ENCODE measurements at regions not wholly inside any gene's neighbourhood (a gene's known extent, or its start where the extent isn't known, plus 50 kb on each side); places are given as distances from the start of the nearest gene placed in this dataset.

DNA sequence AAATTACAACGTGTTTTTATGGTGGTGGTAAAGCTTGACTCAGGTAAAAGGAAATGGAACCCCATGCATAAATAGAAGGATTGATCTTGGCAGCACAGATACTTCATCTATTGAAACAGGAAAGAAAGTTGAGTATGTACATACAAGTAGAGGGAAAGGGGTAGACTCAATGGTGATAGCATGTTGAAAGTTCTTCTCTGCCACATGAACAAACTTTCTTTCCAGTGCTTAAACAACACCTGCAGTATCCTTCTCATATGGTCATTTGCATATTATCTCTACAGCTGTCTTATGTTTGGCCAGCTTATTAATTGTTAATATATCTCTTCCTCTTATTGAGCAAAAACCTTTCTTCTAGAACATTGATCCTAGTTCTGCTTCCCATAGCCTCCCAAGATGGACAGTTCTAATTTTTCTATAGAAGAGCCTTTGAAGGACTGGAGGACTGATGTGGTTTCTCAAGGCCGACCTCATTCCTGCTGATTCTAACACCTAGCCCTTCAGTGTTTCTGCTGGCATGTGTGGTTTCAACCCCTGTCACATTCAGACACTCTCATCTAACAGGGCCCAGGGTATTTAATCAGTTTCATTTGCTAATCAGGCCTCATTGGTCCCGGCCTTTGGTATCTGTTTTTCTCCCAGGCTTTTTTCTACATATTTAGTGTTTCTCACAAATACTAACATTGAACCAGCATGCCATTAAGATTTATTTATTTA, 108.1 kb upstream of the SPRY1 start:
- no peak for DNase-seq

DNA sequence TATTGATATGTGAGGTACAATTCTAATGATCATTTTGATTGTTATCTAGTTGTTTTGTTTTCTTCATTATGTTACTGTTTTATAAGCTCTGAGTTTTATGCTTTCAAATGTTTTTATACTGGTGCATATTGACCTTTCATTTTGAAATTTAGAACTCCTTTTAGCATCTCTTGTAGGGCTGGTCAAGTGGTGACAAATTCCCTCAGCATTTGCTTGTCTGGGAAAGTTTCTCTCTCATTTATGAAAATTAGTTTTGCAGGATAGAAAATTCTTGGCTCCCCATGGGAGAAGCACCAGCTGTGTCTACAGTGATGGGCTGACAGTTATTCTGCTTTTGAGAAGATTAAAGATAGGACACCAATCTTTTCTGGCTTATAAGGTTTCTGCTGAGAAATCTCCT, 105.3 kb upstream of the SPRY1 start:
- DNase-seq, result no peak

DNA sequence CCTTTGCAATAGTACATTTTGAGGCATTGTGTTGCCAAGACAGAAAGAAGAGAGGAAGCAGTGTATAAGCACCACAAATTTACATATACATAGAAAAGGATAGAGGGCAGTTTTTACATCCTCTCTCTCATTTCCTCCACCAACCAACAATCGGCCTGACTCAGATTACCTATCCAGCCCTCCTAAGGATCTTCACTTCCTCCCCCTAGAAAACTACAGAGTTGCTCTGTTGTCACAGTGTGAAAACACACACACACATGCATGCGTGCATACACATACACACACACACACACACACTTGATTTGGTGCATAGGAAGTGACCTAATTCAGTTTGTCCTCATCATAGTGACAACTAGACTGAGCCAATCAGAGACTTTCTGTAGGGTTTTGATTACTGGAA, 98.8 kb upstream of the SPRY1 start:
- DNase-seq, result no peak

DNA sequence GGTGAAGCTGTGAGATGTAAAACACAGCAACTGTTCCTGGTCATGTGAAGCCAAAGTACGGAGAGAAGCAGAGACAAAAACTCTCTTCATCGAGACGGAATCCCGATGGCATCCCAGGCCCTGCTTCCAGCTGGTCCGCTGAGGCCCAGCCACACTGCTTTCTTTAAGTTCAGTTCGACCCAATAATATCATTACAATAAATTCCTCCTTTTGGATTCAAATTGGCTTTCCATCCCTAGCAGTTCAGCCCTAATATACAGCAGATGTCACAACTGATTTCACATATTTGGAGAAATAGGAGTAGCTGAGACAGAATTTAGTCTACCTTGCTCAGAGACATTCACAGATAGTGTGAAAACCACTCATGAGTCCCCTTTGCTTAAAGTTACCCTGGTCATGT, 98.3 kb upstream of the SPRY1 start:
- no peak for DNase-seq

DNA sequence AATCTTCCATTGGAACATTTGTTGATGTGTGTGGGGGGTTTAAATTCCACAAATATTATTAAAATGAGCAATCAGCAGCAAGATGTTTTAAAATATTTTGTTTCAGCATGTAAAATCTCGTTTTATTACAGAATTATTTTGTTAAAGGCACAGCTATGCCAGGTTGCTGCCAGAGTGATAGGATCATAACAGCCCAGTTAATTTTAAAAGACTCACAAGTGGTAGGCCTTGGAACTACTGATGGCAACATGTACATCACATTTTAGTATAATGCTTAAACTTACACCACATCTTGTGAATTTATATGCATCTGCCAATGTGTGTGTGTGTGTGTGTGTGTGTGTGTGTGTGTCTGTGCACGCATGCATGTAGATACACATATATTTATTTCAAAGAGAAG, 97.8 kb upstream of the SPRY1 start:
- DNase-seq, result no peak

DNA sequence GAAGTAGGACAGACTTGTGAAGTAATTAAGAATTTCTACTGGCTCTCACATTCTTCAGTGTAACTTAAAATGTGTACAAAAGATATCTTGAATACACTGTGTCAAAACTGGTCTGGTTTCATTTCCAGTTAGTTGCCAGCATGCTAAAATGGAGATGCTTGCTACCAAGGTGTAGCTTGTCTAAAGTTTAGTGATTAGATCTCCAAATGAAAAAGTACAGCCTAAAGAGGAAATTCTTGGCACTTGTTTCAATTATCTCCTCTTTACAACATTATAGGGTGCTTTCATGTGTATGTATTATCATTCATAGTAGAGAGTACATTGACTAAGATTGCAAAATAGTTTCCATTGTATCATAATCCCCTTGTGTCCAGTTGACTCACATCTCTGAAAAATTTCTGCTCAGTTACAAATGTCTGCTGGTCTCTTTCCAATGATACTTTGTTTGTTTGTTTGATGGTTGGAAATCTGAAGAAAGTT, 97.3 kb upstream of the SPRY1 start:
- DNase-seq, result no peak

DNA sequence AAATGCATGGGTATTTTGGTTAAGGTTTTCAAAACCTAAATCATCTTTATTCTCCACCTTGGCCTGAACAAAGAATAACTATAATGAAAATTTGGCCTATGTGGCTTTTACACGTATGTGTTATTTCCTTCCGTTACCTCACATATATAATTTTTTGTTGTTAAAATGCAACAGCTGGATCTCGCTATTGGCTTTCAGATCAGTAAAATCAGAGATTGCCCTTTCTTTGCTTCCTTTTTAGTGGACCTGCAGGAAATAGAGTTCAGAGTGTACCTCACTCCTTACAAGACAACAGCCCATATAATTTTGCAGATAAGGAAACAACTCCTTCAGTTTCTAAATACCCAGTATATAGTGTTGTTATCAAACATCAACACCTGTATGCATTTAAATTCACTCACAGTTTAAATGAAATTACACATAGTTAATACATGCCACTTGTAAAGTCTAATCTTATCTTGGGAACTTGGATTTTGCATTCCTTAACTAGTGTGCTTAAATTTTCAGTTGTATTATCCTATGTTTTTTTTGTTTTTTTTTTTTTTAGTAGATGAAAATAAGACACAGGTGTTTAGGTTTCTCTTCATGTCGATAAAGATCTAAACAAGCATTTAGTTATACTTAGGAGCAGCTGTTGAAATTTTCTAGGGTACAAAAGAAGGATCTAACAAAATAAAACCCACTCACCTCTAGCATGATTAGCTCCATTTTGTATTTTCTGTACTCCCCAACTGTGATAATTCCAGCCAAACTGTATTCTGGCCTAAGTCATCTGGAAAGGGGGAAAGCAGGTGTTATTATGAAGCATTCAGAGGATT, 96.2 kb upstream of the SPRY1 start:
- no peak for DNase-seq

DNA sequence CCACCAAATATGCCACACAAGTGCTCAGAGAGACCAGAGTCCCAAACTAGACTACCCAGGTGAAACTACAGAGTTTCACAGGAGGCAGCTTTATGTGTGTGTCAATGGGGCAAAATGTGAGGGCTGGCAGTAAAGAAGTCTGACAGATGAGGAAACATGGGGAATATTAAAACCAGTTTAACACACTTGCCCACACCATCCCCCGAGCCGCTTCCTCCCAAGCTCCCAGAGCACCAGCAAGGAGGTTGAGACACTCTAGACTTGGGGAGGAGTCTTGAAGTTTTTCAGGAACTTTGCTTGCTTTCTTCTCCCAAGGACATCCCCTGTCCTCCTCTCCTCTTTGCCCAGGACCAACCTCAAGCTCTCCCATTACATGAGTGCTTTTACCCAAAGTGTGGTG, 94.7 kb upstream of the SPRY1 start:
- no peak for DNase-seq

DNA sequence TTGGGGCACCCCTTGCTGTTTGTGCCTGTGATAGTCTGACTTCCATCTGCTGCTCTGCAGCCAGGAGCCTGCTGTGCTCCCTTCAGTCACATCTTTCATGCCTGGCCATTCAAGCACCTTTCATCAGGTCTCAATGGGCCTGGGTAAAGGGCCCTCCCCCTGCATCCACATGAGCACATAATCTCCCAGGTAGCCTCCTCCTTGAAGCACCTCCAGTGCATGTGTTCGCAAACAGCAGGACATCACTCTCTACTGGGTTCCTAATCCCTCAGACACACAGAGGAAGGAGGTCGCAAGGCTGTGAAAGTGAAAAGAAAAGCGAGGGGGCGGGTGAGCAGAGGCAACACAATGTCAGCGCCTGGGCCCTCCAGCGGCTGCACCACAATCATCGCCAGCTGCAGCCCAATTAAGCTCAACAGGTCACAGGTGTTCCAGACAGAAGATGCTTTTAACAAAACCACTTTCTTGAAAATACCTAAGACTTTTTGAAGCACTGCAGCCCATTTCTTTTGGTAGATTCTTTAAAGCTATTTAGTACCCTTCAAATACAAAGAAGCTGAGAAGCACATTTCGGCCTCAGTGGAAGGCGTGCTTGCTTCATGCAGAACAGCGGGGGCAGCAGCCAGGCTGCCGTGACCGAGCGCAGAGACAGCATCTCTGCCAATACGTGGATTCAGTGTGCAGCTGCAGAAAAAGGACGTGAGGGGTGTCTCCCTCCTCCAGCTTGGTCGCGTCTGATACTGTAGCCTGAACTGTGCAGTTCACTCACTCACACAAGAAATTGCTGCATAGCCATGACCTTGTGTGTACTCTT, 92.2 kb upstream of the SPRY1 start:
- DNase-seq, result no peak

DNA sequence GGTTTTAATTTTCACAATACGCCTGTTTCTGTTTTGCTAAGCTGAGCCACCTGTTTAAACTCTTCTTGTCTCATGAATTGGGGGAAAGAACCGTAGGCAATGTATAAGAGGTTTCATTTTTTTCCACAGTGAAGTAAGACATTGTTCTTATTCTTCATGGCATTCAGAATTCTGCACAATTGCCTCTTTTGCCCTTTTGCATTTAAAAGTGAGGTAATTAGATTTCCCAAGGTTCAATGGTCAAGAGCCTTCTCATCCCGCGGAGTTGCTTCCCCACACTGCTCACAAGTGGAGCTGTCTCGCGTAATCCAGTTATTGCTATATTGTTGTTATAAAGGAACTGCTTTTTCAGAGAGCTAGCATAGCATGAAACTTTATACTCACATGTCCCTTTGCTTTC, 90.9 kb upstream of the SPRY1 start:
- no peak for DNase-seq

DNA sequence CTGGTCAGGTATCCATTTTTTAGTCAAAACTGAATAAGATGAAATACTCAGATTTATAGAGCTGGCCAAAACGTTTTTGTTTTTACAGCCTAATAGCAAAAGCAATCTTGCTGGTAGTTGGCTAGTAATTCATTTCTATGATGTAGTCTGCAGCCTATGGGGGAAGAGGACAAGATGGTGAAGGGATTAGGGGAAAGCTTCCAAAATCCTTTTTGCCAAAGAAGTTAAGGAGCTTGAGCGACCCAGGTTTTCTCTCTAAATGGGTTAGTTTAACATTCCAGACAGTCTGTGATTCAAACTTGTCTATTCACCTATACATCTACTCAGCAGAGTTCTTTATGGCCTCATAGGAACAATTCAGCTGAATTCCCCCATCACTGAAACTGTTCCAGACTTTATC, 89.8 kb upstream of the SPRY1 start:
- DNase-seq, result no peak

DNA sequence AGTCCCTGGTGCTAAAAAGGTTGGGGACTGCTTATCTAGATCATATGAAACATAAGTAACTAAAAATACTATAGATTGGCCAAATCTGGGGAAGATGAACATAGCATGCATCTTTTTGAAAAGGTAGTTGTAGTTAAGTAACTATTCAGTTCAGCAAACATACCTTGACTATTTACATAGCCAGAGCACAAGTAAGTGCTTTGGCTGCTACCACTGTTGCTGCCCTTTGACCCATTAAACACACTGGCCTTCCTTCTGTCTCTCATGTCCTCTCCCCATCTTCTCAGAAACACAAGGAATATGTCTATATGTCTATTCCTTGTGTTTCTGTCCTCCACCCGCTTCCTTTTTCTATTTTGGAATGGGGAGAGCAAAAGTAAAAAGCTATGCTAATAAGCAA, 87.9 kb upstream of the SPRY1 start:
- no peak for DNase-seq

DNA sequence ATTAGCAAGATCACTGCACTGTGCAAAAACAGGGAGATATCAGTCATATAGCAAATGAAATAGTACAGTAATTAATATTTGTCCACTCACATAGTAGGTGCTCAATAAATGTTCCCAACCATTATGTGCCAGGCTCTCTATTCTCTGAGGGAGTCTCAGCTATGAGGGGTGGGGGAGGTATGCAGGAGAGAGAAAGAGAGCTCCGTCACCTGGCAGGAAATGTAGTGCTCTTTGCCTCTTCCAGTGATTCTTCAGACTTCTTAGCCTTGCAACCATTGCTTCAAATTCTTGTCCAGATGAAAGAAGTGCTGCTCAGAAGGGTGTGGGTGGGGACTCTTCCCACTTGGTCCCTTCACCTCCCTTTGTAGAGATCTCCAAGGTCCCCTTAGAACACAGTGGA, 84.5 kb upstream of the SPRY1 start:
- no peak for DNase-seq

DNA sequence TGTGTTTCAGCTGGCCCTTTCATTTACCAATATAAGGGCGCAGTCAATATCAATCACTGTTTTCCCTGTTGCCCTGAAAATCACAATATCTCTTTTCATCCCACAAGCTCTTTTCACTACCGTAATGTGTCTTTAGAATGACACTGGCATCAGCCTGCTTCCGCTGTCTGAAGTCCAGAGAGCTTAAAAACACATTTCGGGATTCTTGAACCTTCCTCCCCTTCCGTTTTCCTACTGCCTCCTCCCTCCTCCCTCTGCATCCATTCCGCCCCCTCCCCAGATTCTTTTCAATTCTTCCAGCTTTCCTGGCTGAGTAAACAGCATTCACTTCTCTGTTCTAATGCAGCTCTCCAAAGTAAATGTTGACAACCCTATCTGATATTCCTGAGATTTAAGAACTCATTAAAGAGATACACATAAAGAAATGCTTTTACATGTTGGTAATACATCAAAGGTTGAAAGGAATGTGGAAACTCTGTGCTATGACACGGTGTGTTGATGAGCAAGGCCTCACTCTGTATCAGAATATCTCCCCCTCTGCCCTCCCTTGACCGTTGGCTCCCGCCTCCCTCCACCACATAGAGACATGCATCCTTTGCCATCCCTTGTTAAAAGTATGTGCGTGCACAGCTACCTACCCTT, 83.5 kb upstream of the SPRY1 start:
- DNase-seq, result no peak

DNA sequence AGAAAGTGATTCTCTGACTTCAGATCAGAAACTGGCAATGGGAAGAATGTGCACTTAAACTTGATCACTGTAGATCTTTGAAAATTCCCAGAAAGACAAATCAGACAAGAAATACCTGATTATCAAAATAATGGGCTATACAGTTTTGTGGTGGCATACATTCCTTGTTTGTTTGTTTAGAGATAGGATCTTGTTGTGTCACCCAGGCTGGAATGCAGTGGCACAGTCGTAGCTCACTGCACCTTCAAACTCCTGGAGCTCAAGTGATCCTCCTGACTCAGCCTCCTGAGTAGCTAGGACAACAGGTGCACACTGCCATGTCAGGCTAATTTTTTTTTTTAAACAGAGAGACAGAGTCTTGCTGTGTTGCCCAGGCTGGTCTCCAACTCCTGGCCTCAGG, 81.0 kb upstream of the SPRY1 start:
- no peak for DNase-seq

DNA sequence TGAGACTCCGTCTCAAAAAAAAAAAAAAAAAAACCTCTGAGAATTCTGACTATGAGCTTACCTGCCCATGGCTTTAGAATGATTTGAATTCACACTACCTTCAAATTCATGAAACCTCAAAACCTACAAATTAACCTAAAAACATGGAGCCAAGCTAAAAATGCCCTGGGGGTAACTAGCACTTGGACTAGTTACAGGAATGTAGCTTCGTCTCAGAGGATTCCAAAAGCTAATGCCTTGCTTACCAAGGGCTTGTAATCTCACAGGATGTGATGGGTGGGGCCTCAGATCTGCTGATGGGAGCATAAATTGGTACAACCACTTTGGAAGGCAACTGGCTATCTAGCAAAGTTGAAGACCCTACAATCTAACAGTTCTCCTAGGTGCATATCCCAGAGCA, 79.4 kb upstream of the SPRY1 start:
- no peak for DNase-seq

DNA sequence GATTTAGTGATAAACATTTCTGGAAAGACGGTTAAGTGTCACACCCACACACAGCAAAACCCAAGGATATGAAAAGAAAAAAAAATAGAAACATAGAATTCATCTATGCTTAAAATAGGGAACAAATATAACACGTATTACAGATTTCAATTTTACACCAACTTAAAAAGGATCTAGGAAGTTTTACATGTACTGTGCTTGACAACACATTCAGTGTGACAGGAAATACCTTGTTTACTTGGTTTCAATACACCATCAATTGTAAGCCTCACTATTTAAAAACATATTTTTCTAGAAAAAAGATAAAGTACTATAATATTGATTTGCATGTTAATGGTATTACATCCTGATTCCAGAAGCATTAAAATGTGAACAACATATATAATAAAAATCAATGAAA, 77.0 kb upstream of the SPRY1 start:
- no peak for DNase-seq

DNA sequence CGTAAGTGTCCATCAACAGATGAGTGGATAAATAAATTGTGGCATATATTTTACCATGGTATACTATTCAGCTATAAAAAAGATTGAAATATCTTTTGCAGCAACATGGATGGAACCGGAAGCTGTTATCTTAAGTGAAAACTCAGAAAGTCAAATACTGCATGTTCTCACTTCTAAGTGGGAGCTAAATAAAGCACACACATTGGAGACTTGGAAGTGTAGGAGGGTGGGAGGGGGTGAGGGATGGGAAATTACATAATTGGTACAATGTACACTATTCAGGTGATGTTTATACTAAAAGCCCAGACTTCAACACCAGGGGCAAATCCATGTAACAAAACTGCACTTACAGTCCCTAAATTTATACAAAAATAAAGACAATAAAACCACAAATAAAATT, 72.6 kb upstream of the SPRY1 start:
- DNase-seq, result no peak

DNA sequence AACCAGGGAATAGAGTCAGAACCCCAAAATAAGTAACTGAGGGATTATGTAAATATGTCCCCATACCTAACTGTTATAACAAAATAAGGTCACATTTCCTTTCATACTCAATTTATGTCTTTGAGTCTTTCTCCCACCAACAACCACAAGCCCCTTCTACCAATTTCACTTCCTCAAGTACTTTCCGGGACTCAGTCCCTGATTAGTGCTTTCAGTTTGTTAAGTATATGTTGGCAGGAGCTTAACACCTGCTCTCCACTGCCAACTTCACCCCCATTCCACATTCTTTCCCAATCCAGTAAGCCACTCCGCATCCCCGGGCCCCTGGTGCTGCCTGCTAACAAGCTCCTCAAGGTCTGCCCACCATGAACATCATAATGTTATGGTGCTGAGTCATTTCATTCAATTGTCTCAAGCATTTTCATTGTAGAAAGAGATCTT, 71.3 kb upstream of the SPRY1 start:
- DNase-seq, result no peak

DNA sequence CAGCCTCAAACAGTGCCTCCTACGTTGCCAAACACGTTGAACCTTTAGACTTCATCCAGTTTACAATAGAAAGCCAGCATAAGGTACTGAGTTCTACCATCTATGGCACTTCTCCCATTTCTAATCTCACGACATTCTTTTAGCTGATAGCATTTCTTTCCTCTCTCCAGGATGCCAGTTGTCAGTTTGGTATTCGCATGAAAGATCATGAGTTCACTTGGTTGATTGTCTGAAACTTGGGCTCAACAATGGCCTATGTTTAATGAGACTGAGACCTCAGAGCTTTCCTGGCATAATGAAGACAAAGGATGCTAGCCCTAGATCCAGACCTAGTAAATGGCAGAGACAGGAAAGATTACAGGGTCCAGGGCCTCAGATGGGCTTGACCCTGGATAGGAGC, 69.2 kb upstream of the SPRY1 start:
- DNase-seq, result no peak

DNA sequence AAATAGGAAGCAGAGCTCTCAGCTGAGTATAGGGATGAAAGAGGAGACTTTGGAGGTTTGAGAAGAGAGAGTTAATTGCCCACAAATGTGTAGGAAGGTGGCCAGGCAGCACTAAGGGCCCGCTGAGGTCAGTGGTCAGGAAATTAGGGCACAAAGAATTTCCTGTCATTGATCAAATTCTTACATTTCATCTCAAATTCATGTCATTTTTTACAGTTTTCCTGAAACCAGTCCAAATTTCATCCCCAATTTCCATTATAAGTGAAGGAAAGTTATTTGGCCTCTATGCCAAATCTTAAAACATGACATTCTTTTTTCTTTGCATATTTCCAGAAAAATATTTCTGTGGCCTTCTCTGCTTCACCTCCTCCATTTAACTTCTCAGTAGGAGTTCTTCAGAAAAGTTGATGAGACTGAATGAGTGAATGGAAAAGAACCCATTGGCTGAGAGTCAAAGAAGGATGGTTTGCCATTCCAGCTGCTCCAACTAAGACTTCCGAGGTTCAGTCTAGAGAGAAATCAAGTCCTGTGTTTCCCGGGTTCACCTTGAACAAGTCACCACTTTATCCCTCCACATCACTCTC, 68.7 kb upstream of the SPRY1 start:
- no peak for DNase-seq

DNA sequence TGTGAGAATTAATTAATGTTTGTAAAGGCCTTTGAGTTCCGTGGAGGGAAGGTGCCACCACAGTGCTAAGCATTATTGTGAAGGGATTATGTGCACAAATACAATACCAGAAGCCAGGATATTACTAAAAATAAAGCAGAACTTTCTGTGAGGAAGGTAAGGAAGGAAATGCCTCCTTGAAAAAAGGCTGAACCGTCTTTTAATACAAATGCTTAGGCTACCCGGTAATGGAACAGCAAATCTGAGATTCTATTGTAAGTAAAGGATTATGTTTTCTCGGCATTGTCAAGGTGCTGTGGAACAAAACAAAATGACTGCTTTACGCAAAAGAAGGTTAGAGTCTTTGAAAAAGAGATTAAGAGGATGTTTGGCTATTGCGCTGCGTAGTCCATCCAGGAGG, 57.9 kb upstream of the SPRY1 start:
- no peak for DNase-seq
